HAP-1 (cell line): ENCODE measurements at regions not wholly inside any gene's neighbourhood (a gene's known extent, or its start where the extent isn't known, plus 50 kb on each side); places are given as distances from the start of the nearest gene placed in this dataset.
"Not testable (repeated sequence)": the region's sequence is repeated elsewhere in the genome, so short reads cannot be mapped to it uniquely, and the experiment has no call there.

Experiments
- DNase-seq, 2 experiments: peaks; one replicate each; pipeline ENCODE4 v3.0.0-alpha.2; 2016 to 2020; ENCODE audit warnings: low spot score in 2 of 2
- H3K27me3 ChIP-seq: fragments of 250-450 bp; sonication (Bioruptor Pico); 2 replicates; pipeline ENCODE4 v1.5.1; 2020; ENCODE audit warnings: low read depth, mild to moderate bottlenecking, moderate library complexity
- H3K36me3 ChIP-seq: fragments of 250-450 bp; sonication (Bioruptor Pico); replicated peaks from 2 replicates; pipeline ENCODE4 v1.5.1; 2020; ENCODE audit warnings: mild to moderate bottlenecking
- H3K4me1 ChIP-seq: fragments of 250-450 bp; sonication (Bioruptor Pico); 2 replicates; pipeline ENCODE4 v1.5.1; 2020; ENCODE audit warnings: mild to moderate bottlenecking
- H3K4me3 ChIP-seq: fragments of 250-450 bp; sonication (Bioruptor Pico); 2 replicates; pipeline ENCODE4 v1.5.1; 2020; ENCODE audit warnings: mild to moderate bottlenecking, moderate library complexity
- H3K9me3 ChIP-seq: fragments of 250-450 bp; sonication (Bioruptor Pico); 2 replicates; pipeline ENCODE4 v1.5.1; 2020; ENCODE audit warnings: mild to moderate bottlenecking, moderate library complexity
- in situ Hi-C: fragments of 300-500 bp; cut with MboI; formaldehyde crosslinking; loops from 3 replicates; pipeline ENCODE4 v1.14.3; 2020; ENCODE audit warnings: low sequenced_read_pairs, inconsistent platforms, mixed read lengths

GRCh38 chr3:166526881-166527280 is 689.7 kb upstream of the BCHE start:
- H3K27me3 ChIP-seq: no peaks in the 10 kb centered on the region
- in situ Hi-C loops: no loop called here
- no peak overlapping the region for H3K4me3 ChIP-seq
- no peaks in the 10 kb centered on the region for H3K4me1 ChIP-seq
- no peaks in the 10 kb centered on the region for H3K36me3 ChIP-seq
- H3K9me3 ChIP-seq: peaks cover 7% of the 10 kb centered on the region; the same call in 1 of the 2 replicates
- DNase-seq: no peak

- H3K4me3 ChIP-seq: no peak overlapping the region
- H3K27me3 ChIP-seq: no peaks in the 10 kb centered on the region
- peaks cover 2% of the 10 kb centered on the region; the same call in 1 of the 2 replicates for H3K9me3 ChIP-seq
- no peaks in the 10 kb centered on the region for H3K36me3 ChIP-seq
- in situ Hi-C loops: no loop called here
- H3K4me1 ChIP-seq: no peaks in the 10 kb centered on the region
- peak; percentile 6 to 14 for DNase-seq
Observed at GRCh38 chr3:166522017-166522416, 684.8 kb upstream of the BCHE start.

- Histone ChIP-seq H3K4me3 (no peak overlapping the region), H3K4me1 (no peaks in the 10 kb centered on the region), H3K27me3 (no peaks in the 10 kb centered on the region), H3K36me3 (no peaks in the 10 kb centered on the region), H3K9me3 (peaks cover 2% of the 10 kb centered on the region; the same call in 1 of the 2 replicates)
- in situ Hi-C loops: no loop called here
- DNase-seq: no peak
Observed at GRCh38 chr3:166519443-166519842, 682.2 kb upstream of the BCHE start.

- no peak for DNase-seq
- in situ Hi-C loops: no loop called here
- no peaks in the 10 kb centered on the region for H3K4me1 ChIP-seq
- H3K9me3 ChIP-seq: peaks cover 2% of the 10 kb centered on the region; the same call in 1 of the 2 replicates
- no peak overlapping the region for H3K4me3 ChIP-seq
- H3K36me3 ChIP-seq: no peaks in the 10 kb centered on the region
- no peaks in the 10 kb centered on the region for H3K27me3 ChIP-seq
Observed at GRCh38 chr3:166518040-166518439, 680.8 kb upstream of the BCHE start.

- in situ Hi-C loops: no loop called here
- peak in 1 of 2 experiments; percentile 20 for DNase-seq
- Histone ChIP-seq H3K9me3 (no peaks in the 10 kb centered on the region), H3K27me3 (no peaks in the 10 kb centered on the region), H3K4me1 (no peaks in the 10 kb centered on the region), H3K4me3 (no peak overlapping the region), H3K36me3 (no peaks in the 10 kb centered on the region)
Observed at GRCh38 chr3:166510382-166510781, 673.2 kb upstream of the BCHE start.

- H3K27me3 ChIP-seq, H3K4me3 ChIP-seq, H3K9me3 ChIP-seq, in situ Hi-C loops, H3K36me3 ChIP-seq, DNase-seq, H3K4me1 ChIP-seq: not testable (repeated sequence)
Observed at GRCh38 chr3:166500420-166500819, 663.2 kb upstream of the BCHE start.

- Histone ChIP-seq H3K27me3 (no peaks in the 10 kb centered on the region), H3K9me3 (no peaks in the 10 kb centered on the region), H3K4me1 (peaks cover 5% of the 10 kb centered on the region; the same call in 1 of the 2 replicates), H3K4me3 (no peak overlapping the region), H3K36me3 (no peaks in the 10 kb centered on the region)
- in situ Hi-C loops: no loop called here
- DNase-seq: no peak
Observed at GRCh38 chr3:166499636-166500035, 662.4 kb upstream of the BCHE start.

- no peaks in the 10 kb centered on the region for H3K9me3 ChIP-seq
- no peaks in the 10 kb centered on the region for H3K27me3 ChIP-seq
- DNase-seq: peak; percentile 47 to 72
- no peak overlapping the region for H3K4me3 ChIP-seq
- no peaks in the 10 kb centered on the region for H3K36me3 ChIP-seq
- peaks cover 5% of the 10 kb centered on the region; the same call in 1 of the 2 replicates for H3K4me1 ChIP-seq
- in situ Hi-C loops: no loop called here
Observed at GRCh38 chr3:166498446-166498845, 661.2 kb upstream of the BCHE start.

GRCh38 chr3:166489826-166490225 is 652.6 kb upstream of the BCHE start:
- Histone ChIP-seq H3K4me3 (no peak overlapping the region), H3K4me1 (no peaks in the 10 kb centered on the region), H3K9me3 (no peaks in the 10 kb centered on the region), H3K36me3 (no peaks in the 10 kb centered on the region), H3K27me3 (no peaks in the 10 kb centered on the region)
- DNase-seq: no peak
- in situ Hi-C loops: no loop called here

GRCh38 chr3:166488977-166489672 is 651.9 kb upstream of the BCHE start:
- in situ Hi-C loops: no loop called here
- H3K4me3 ChIP-seq: no peak overlapping the region
- no peaks in the 10 kb centered on the region for H3K4me1 ChIP-seq
- no peaks in the 10 kb centered on the region for H3K27me3 ChIP-seq
- no peaks in the 10 kb centered on the region for H3K36me3 ChIP-seq
- DNase-seq: no peak
- H3K9me3 ChIP-seq: no peaks in the 10 kb centered on the region

- no peak overlapping the region for H3K4me3 ChIP-seq
- DNase-seq: no peak
- H3K9me3 ChIP-seq: no peaks in the 10 kb centered on the region
- no peaks in the 10 kb centered on the region for H3K36me3 ChIP-seq
- no peaks in the 10 kb centered on the region for H3K27me3 ChIP-seq
- in situ Hi-C loops: no loop called here
- H3K4me1 ChIP-seq: no peaks in the 10 kb centered on the region
Observed at GRCh38 chr3:166484470-166484869, 647.2 kb upstream of the BCHE start.

GRCh38 chr3:166481340-166481739 is 644.1 kb upstream of the BCHE start:
- Histone ChIP-seq H3K9me3 (no peaks in the 10 kb centered on the region), H3K27me3 (no peaks in the 10 kb centered on the region), H3K36me3 (no peaks in the 10 kb centered on the region), H3K4me1 (no peaks in the 10 kb centered on the region), H3K4me3 (no peak overlapping the region)
- in situ Hi-C loops: no loop called here
- DNase-seq: no peak

- H3K36me3 ChIP-seq: no peaks in the 10 kb centered on the region
- no peak for DNase-seq
- no peak overlapping the region for H3K4me3 ChIP-seq
- no peaks in the 10 kb centered on the region for H3K9me3 ChIP-seq
- H3K4me1 ChIP-seq: no peaks in the 10 kb centered on the region
- H3K27me3 ChIP-seq: no peaks in the 10 kb centered on the region
- in situ Hi-C loops: no loop called here
Observed at GRCh38 chr3:166478356-166478755, 641.1 kb upstream of the BCHE start.

- Histone ChIP-seq H3K4me3 (no peak overlapping the region), H3K36me3 (no peaks in the 10 kb centered on the region), H3K27me3 (no peaks in the 10 kb centered on the region), H3K9me3 (no peaks in the 10 kb centered on the region), H3K4me1 (no peaks in the 10 kb centered on the region)
- DNase-seq: no peak
- in situ Hi-C loops: no loop called here
Observed at GRCh38 chr3:166473501-166473900, 636.3 kb upstream of the BCHE start.

GRCh38 chr3:166472015-166472414 is 634.8 kb upstream of the BCHE start:
- H3K4me1 ChIP-seq: no peaks in the 10 kb centered on the region
- H3K36me3 ChIP-seq: no peaks in the 10 kb centered on the region
- H3K9me3 ChIP-seq: no peaks in the 10 kb centered on the region
- no peak overlapping the region for H3K4me3 ChIP-seq
- H3K27me3 ChIP-seq: no peaks in the 10 kb centered on the region
- DNase-seq: no peak
- in situ Hi-C loops: no loop called here
